GM12891 (cell line): ENCODE measurements at regions not wholly inside any gene's neighbourhood (a gene's known extent, or its start where the extent isn't known, plus 50 kb on each side); places are given as distances from the start of the nearest gene placed in this dataset.

Experiments
- DNase-seq: peaks from one replicate; pipeline ENCODE4 v3.0.0; 2011; ENCODE audit warnings: low spot score; ENCODE audit not compliant: insufficient read length
- FAIRE-seq: peaks from 2 replicates; lab custom pipeline; 2011; peaks lifted over from hg19 to GRCh38; lab: Jason Lieb, UNC
- PAX5 ChIP-seq: IDR thresholded peaks from 2 replicates; pipeline ENCODE4 v1.6.1; 2011; ENCODE audit warnings: low read length, moderate library complexity, mild to moderate bottlenecking; ENCODE audit not compliant: insufficient read depth, severe bottlenecking
- POLR2A ChIP-seq: IDR thresholded peaks from 2 replicates; pipeline ENCODE4 v1.6.1; 2011; ENCODE audit warnings: low read depth, low read length, control low read depth
- POLR2AphosphoS5 ChIP-seq: IDR thresholded peaks from 2 replicates; pipeline ENCODE4 v1.6.1; 2011; ENCODE audit warnings: low read depth, low read length, control low read depth
- POU2F2 ChIP-seq: IDR thresholded peaks from 2 replicates; pipeline ENCODE4 v1.6.1; 2011; ENCODE audit warnings: low read depth, mild to moderate bottlenecking, control low read depth, low read length, moderate library complexity
- SPI1 ChIP-seq: IDR thresholded peaks from 2 replicates; pipeline ENCODE4 v1.6.1; 2011; ENCODE audit warnings: low read depth, low read length, control low read depth
- TAF1 ChIP-seq: IDR thresholded peaks from 2 replicates; pipeline ENCODE4 v1.6.1; 2011; ENCODE audit warnings: low read depth, low read length, control low read depth

GRCh38 chr20:55283889-55284288, 721.4 kb downstream of the CBLN4 start:
- no peak for TF ChIP-seq POLR2AphosphoS5
- TF ChIP-seq TAF1: no peak
- TF ChIP-seq SPI1: no peak
- TF ChIP-seq POU2F2: no peak
- TF ChIP-seq PAX5: no peak
- no peak for TF ChIP-seq POLR2A
- FAIRE-seq (no peak), DNase-seq (no peak)

DNA sequence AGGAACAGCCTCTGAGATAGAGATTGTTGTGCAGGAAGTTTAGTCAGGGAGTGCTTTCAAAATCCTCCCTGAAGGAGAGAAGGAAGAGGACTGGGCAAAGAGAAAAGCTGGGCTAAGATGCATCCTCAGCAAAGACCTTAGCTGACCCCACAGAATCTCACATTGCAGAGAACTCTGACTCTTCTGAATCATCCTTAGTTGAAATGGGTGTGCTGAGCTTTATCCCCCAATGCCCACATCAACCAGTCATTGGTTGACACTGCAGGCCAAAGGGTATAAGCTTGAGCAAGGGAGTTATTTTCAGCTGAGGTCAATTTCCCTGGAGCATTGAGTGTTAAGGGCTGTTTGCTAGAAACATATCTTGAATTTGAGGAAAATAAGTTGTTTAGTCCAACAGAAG, 732.2 kb downstream of the CBLN4 start:
- FAIRE-seq (no peak), DNase-seq (no peak)
- TF ChIP-seq SPI1: no peak

GRCh38 chr20:55271371-55271770, 733.9 kb downstream of the CBLN4 start:
- TF ChIP-seq POLR2AphosphoS5 (no peak), SPI1 (no peak), PAX5 (no peak), POLR2A (no peak), POU2F2 (no peak), TAF1 (no peak)
- FAIRE-seq (no peak), DNase-seq (no peak)

- DNase-seq (no peak), FAIRE-seq (no peak)
- TF ChIP-seq SPI1: no peak
Measured at GRCh38 chr20:55269913-55270312, 735.4 kb downstream of the CBLN4 start.

- TF ChIP-seq TAF1: no peak
- no peak for TF ChIP-seq POLR2AphosphoS5
- no peak for TF ChIP-seq POU2F2
- no peak for TF ChIP-seq POLR2A
- no peak for TF ChIP-seq SPI1
- TF ChIP-seq PAX5: no peak
- no peak for FAIRE-seq
- DNase-seq: no peak
Measured at GRCh38 chr20:55266361-55266760, 739.0 kb downstream of the CBLN4 start.

- no peak for TF ChIP-seq SPI1
- TF ChIP-seq POLR2A: no peak
- no peak for TF ChIP-seq TAF1
- no peak for TF ChIP-seq POLR2AphosphoS5
- TF ChIP-seq POU2F2: no peak
- no peak for TF ChIP-seq PAX5
- no peak for DNase-seq
- no peak for FAIRE-seq
Measured at GRCh38 chr20:55264703-55265239, 740.5 kb downstream of the CBLN4 start.

DNA sequence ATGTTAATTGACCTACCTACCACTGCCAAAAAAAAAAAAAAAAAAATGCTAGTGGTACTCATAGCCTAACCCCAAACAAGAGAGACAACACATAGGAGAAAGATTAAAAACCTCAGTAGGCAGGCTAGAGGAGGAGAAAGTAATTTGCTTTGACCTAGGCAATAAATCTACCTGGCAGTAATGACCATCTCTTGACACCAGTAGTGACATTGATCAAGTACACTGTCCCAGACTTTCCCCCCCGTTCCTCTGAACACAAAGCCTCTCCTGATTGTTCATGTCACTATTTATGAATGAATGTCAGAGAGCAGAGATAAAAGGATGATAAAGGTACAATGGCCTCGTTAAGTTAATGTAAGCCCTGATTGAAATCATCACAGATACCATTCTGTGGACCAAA, 746.8 kb downstream of the CBLN4 start:
- TF ChIP-seq SPI1: no peak
- no peak for TF ChIP-seq PAX5
- FAIRE-seq: no peak
- DNase-seq: no peak

GRCh38 chr20:55255016-55255415, 750.3 kb downstream of the CBLN4 start:
- TF ChIP-seq PAX5 (no peak), POLR2AphosphoS5 (no peak), POU2F2 (no peak), POLR2A (no peak), TAF1 (no peak), SPI1 (no peak)
- no peak for DNase-seq
- FAIRE-seq: no peak

DNA sequence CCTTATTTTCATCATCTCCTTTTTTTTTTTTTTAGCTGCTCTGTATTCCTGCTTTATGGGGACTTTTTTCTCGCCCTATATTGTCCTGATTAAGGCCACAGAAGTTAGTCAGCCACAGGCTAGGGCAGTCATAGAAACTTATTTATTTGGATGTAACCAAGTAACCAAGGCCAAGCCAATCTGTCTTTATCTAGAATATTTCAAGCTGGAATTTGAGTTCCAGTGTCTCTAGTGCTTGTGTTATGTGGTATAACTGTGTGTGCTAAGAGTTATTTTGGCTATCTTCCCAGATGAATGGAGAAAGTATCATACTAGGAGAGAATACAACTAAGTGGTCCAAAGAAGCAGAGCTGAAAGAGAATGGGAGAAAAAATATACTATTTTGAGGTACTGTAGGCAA, 751.5 kb downstream of the CBLN4 start:
- DNase-seq: no peak
- FAIRE-seq: no peak
- TF ChIP-seq POLR2A (no peak), TAF1 (no peak), POU2F2 (no peak), PAX5 (no peak), SPI1 (no peak), POLR2AphosphoS5 (no peak)

DNA sequence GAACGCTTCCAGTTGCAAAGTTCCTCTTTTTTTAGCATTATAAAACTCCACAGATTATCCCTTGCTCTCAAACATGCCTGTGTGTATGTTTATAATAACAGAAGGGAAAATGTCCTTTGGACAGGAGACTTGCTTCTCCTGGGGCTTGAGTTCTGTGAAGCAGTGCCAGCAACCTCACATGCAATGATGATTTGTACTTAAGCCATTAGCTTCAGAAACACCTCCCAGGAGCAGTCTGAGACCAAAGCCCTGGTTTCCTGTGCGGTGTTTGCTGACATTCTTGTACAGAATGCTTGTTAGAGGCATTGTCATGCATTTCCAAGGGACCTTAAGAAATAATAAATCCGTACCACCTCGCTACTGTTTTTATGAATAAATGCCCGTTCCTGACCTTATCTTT, 752.8 kb downstream of the CBLN4 start:
- TF ChIP-seq POU2F2: no peak
- TF ChIP-seq SPI1: no peak
- TF ChIP-seq PAX5: no peak
- TF ChIP-seq TAF1: no peak
- TF ChIP-seq POLR2A: no peak
- no peak for TF ChIP-seq POLR2AphosphoS5
- no peak for DNase-seq
- FAIRE-seq: no peak

- DNase-seq (no peak), FAIRE-seq (no peak)
- TF ChIP-seq POLR2AphosphoS5 (no peak), TAF1 (no peak), POU2F2 (no peak), SPI1 (no peak), PAX5 (no peak), POLR2A (no peak)
Measured at GRCh38 chr20:55251170-55251569, 754.1 kb downstream of the CBLN4 start.

- no peak for TF ChIP-seq SPI1
- no peak for TF ChIP-seq PAX5
- TF ChIP-seq POU2F2: no peak
- no peak for TF ChIP-seq TAF1
- no peak for TF ChIP-seq POLR2A
- no peak for TF ChIP-seq POLR2AphosphoS5
- DNase-seq (no peak), FAIRE-seq (no peak)
Measured at GRCh38 chr20:55242853-55243252, 762.5 kb downstream of the CBLN4 start.
